ENCODE measurements at regions not wholly inside any gene's neighbourhood (a gene's known extent, or its start where the extent isn't known, plus 50 kb on each side); places are given as distances from the start of the nearest gene placed in this dataset.

GRCh38 chr15:93894438-93895036 is 336.8 kb upstream of the MCTP2 start:
- no peak overlapping the region for H3K4me3 ChIP-seq
- no peaks in the 10 kb centered on the region for H3K36me3 ChIP-seq
- no peak overlapping the region for H3K27ac ChIP-seq
- 75 to 85% methylated on average over 3 of the region's 3 CpGs for WGBS, 2 donors
- DNase-seq (ENCODE audit: low spot score in 2 of 2), result no peak
- no peaks in the 10 kb centered on the region for H3K27me3 ChIP-seq
- H3K4me1 ChIP-seq, result no peaks in the 10 kb centered on the region
- H3K9me3 ChIP-seq, result no peaks in the 10 kb centered on the region
- TF ChIP-seq CTCF (IDR thresholded peaks at IDR 0.05) (no peak), EP300 (IDR thresholded peaks at IDR 0.05) (no peak), POLR2A (IDR thresholded peaks at IDR 0.05) (no peak)

GRCh38 chr15:93887151-93887550 is 344.2 kb upstream of the MCTP2 start:
- Histone ChIP-seq H3K4me3 (no peak overlapping the region), H3K9me3 (no peaks in the 10 kb centered on the region), H3K27ac (no peak overlapping the region), H3K27me3 (no peaks in the 10 kb centered on the region), H3K4me1 (peaks cover 0 to 8% (median 0%) of the 10 kb centered on the region in 4 donors), H3K36me3 (no peaks in the 10 kb centered on the region)
- no peak for DNase-seq (ENCODE audit: low spot score in 2 of 2)
- WGBS, 2 donors, result 92 to 100% methylated on average over 1 of the region's 1 CpG
- no peak for TF ChIP-seq CTCF (IDR thresholded peaks at IDR 0.05)
- TF ChIP-seq POLR2A (IDR thresholded peaks at IDR 0.05), result no peak
- no peak for TF ChIP-seq EP300 (IDR thresholded peaks at IDR 0.05)

- 80 to 90% methylated on average over 3 of the region's 3 CpGs for WGBS, 2 donors
- H3K27me3 ChIP-seq, result no peaks in the 10 kb centered on the region
- H3K27ac ChIP-seq, result no peak overlapping the region
- no peak overlapping the region for H3K4me3 ChIP-seq
- peaks cover 0 to 13% (median 0%) of the 10 kb centered on the region in 4 donors for H3K4me1 ChIP-seq
- no peak for DNase-seq (ENCODE audit: low spot score in 2 of 2)
- no peaks in the 10 kb centered on the region for H3K36me3 ChIP-seq
- H3K9me3 ChIP-seq, result no peaks in the 10 kb centered on the region
- TF ChIP-seq CTCF (IDR thresholded peaks at IDR 0.05) (no peak), POLR2A (IDR thresholded peaks at IDR 0.05) (no peak), EP300 (IDR thresholded peaks at IDR 0.05) (no peak)
Observed at GRCh38 chr15:93882779-93883178, 348.6 kb upstream of the MCTP2 start.

GRCh38 chr15:93882141-93882540 is 349.2 kb upstream of the MCTP2 start:
- no peak for DNase-seq (ENCODE audit: low spot score in 2 of 2)
- 50 to 78% methylated on average over 1 of the region's 1 CpG for WGBS, 2 donors
- Histone ChIP-seq H3K27ac (no peak overlapping the region), H3K9me3 (no peaks in the 10 kb centered on the region), H3K36me3 (no peaks in the 10 kb centered on the region), H3K4me3 (no peak overlapping the region), H3K4me1 (peaks cover 0 to 13% (median 0%) of the 10 kb centered on the region in 4 donors), H3K27me3 (no peaks in the 10 kb centered on the region)
- TF ChIP-seq EP300 (IDR thresholded peaks at IDR 0.05) (no peak), CTCF (IDR thresholded peaks at IDR 0.05) (no peak), POLR2A (IDR thresholded peaks at IDR 0.05) (no peak)

- Histone ChIP-seq H3K4me3 (no peak overlapping the region), H3K9me3 (no peaks in the 10 kb centered on the region), H3K27me3 (no peaks in the 10 kb centered on the region), H3K36me3 (no peaks in the 10 kb centered on the region), H3K4me1 (peaks cover 0 to 13% (median 0%) of the 10 kb centered on the region in 4 donors), H3K27ac (no peak overlapping the region)
- no peak for TF ChIP-seq POLR2A (IDR thresholded peaks at IDR 0.05)
- no peak for TF ChIP-seq EP300 (IDR thresholded peaks at IDR 0.05)
- TF ChIP-seq CTCF (IDR thresholded peaks at IDR 0.05), result no peak
- DNase-seq (ENCODE audit: low spot score in 2 of 2), result no peak
Observed at GRCh38 chr15:93881310-93881709, 350.1 kb upstream of the MCTP2 start.

Measured in tibial nerve (tissue), 4 donors.